Heart left ventricle (tissue), 13 donors: ENCODE measurements at regions not wholly inside any gene's neighbourhood (a gene's known extent, or its start where the extent isn't known, plus 50 kb on each side); places are given as distances from the start of the nearest gene placed in this dataset.

ENCODE experiments used
- CTCF ChIP-seq, 12 donors: fragments of 200-600 bp; sonication (generic) in 4 of 12; IDR thresholded peaks; one replicate each; pipeline versions ENCODE4 v1.5.0 to v1.8.0; 2018 to 2022; ENCODE audit warnings: antibody characterized with exemption in 12 of 12, mild to moderate bottlenecking in 5 of 12
- POLR2A ChIP-seq, 2 donors: fragments of 450-650 bp; IDR thresholded peaks; one replicate each; pipeline ENCODE4 v1.6.1; 2017; ENCODE audit warnings: antibody characterized with exemption in 2 of 2, mild to moderate bottlenecking in 2 of 2, moderate library complexity in 2 of 2
- donor health status: ischemic (EF 13 %, LVEDD 7.1; RV severe dilation, severe dysfunction).
- donor health status: DM: no; HTN: yes; CAD: no.
- donor health status: DM: no; HTN: no; CAD: no.
- donor health status: ischemic (EF 25% LVEDD 6.9; RV normal size, moderate dysfunction).
- donor health status: ischemic (EF 25% LVEDD 5.7; RV mildly dilated, moderate dysfunction).
- donor health status: ischemic (EF 35%, LVEDD 5.7; RV mildly dilated, moderate dysfunction).
- donor health status: nonischemic (EF 11% LVEDD 7.7; RV severe dilation, severe dysfunction).
- donor health status: DM: yes; HTN: yes; CAD: no.
- donor health status: PGD.
- donor health status: ischemic (EF 29% LVEDD 5.4; RV normal size, mild dysfunction).
- donor health status: nonischemic (EF 23%, LVEDD 6.1; RV moderate dilation, normal function).

GRCh38 chr6:54481091-54481490 lies 172.8 kb downstream of the TINAG start:
- no peak for TF ChIP-seq POLR2A (IDR thresholded peaks at IDR 0.05)
- TF ChIP-seq CTCF (IDR thresholded peaks at IDR 0.05): no peak
